ENCODE measurements at regions not wholly inside any gene's neighbourhood (a gene's known extent, or its start where the extent isn't known, plus 50 kb on each side); places are given as distances from the start of the nearest gene placed in this dataset.

DNA sequence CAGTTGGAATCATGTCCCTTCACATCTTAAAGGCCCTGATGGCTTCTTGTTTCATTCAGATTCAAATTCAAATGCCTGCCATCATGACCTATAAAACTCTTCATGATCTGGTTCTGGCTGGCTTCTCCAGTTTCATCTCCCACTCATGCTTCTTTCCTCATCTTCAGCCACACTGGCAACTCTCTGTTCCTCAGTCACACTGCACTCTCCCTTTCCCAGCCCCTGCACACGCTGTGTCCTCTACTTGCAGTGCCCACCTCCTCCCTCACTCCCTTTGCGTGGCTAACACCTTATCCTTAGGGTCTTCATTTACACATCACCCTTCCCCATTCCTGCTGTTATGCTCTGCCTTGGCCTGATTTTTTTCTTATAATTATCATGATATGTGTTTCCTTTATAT is 120.6 kb upstream of the LMO4 start:
- intact Hi-C loops (cut with micrococcal nuclease), result no loop called here
- DNase-seq, result no peak
- Histone ChIP-seq H3K36me3 (ENCODE audit: control insufficient read depth, insufficient read depth, low read length) (no peaks in the 10 kb centered on the region), H3K4ac (ENCODE audit: low read depth, low read length) (no peak overlapping the region), H2AK9ac (replicated peaks; ENCODE audit: low read depth, low read length, poor library complexity) (no peak overlapping the region), H4K91ac (ENCODE audit: insufficient read depth, low read depth, low read length) (no peak overlapping the region), H2BK15ac (ENCODE audit: low read depth, low read length) (no peak overlapping the region), H3K56ac (ENCODE audit: extremely low read depth, insufficient read depth, low read length) (no peak overlapping the region), H3K9me1 (ENCODE audit: insufficient read depth, low read length) (no peaks in the 10 kb centered on the region; the same call in 1 of the 2 replicates), H2BK5ac (ENCODE audit: low read depth, low read length, poor library complexity, severe bottlenecking) (no peak overlapping the region), H3K9ac (ENCODE audit: low read depth, low read length) (no peak overlapping the region), H4K5ac (ENCODE audit: low read depth, low read length) (no peak overlapping the region), H3K18ac (ENCODE audit: low read depth, low read length) (no peak overlapping the region), H3K14ac (replicated peaks; ENCODE audit: low read depth, low read length) (no peak overlapping the region), H3K4me3 (ENCODE audit: insufficient read depth, low read depth, low read length) (no peak overlapping the region), H2BK120ac (ENCODE audit: low read depth, low read length) (no peak overlapping the region), H3K79me1 (ENCODE audit: low read depth in 1 of 2, low read length in 2 of 2) (no peaks in the 10 kb centered on the region), H3K4me2 (ENCODE audit: low read depth, low read length) (no peak overlapping the region), H3K27ac (ENCODE audit: insufficient read depth, low read length) (no peak overlapping the region), H2AFZ (replicated peaks; ENCODE audit: low read length, poor library complexity) (no peak overlapping the region), H3K4me1 (ENCODE audit: control insufficient read depth, insufficient read depth, low read length) (no peaks in the 10 kb centered on the region; the same call in 1 of the 2 replicates), H2AK5ac (ENCODE audit: low read depth, low read length) (no peak overlapping the region), H4K8ac (ENCODE audit: low read depth in 2 of 2, low read length in 2 of 2) (no peak overlapping the region), H2BK20ac (ENCODE audit: low read depth, low read length) (no peak overlapping the region), H4K20me1 (ENCODE audit: insufficient read depth, low read length) (no peaks in the 10 kb centered on the region), H3K9me3 (ENCODE audit: control insufficient read depth, insufficient read depth, low read length) (0 out of 2 replicates have a peak, but pooled peaks cover 2% of the 10 kb centered on the region), H3K23ac (ENCODE audit: low read depth, low read length) (no peak overlapping the region), H3K27me3 (ENCODE audit: control insufficient read depth, insufficient read depth, low read length) (no peaks in the 10 kb centered on the region)
- TF ChIP-seq CEBPB (IDR thresholded peaks at IDR 0.05; ENCODE audit: low read depth, low read length), result no peak
- TF ChIP-seq MXI1 (IDR thresholded peaks at IDR 0.05; ENCODE audit: borderline replicate concordance, low read depth, low read length), result no peak
- no peak for TF ChIP-seq NFE2L2 (IDR thresholded peaks at IDR 0.05; ENCODE audit: low read depth, low read length)
- TF ChIP-seq, protein P1, sequence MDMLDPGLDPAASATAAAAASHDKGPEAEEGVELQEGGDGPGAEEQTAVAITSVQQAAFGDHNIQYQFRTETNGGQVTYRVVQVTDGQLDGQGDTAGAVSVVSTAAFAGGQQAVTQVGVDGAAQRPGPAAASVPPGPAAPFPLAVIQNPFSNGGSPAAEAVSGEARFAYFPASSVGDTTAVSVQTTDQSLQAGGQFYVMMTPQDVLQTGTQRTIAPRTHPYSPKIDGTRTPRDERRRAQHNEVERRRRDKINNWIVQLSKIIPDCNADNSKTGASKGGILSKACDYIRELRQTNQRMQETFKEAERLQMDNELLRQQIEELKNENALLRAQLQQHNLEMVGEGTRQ (IDR thresholded peaks at IDR 0.05; ENCODE audit: low read depth, low read length), result no peak
- TF ChIP-seq, protein P2, sequence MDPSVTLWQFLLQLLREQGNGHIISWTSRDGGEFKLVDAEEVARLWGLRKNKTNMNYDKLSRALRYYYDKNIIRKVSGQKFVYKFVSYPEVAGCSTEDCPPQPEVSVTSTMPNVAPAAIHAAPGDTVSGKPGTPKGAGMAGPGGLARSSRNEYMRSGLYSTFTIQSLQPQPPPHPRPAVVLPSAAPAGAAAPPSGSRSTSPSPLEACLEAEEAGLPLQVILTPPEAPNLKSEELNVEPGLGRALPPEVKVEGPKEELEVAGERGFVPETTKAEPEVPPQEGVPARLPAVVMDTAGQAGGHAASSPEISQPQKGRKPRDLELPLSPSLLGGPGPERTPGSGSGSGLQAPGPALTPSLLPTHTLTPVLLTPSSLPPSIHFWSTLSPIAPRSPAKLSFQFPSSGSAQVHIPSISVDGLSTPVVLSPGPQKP (IDR thresholded peaks at IDR 0.05; ENCODE audit: borderline replicate concordance, low read depth, low read length), result no peak
- no peak for TF ChIP-seq CHD1 (IDR thresholded peaks at IDR 0.05; ENCODE audit: low read depth, low read length)
- TF ChIP-seq RFX5 (IDR thresholded peaks at IDR 0.05; ENCODE audit: low read depth, low read length), result no peak
- TF ChIP-seq RCOR1 (IDR thresholded peaks at IDR 0.05; ENCODE audit: insufficient replicate concordance, low read length), result no peak
- TF ChIP-seq, protein P3, sequence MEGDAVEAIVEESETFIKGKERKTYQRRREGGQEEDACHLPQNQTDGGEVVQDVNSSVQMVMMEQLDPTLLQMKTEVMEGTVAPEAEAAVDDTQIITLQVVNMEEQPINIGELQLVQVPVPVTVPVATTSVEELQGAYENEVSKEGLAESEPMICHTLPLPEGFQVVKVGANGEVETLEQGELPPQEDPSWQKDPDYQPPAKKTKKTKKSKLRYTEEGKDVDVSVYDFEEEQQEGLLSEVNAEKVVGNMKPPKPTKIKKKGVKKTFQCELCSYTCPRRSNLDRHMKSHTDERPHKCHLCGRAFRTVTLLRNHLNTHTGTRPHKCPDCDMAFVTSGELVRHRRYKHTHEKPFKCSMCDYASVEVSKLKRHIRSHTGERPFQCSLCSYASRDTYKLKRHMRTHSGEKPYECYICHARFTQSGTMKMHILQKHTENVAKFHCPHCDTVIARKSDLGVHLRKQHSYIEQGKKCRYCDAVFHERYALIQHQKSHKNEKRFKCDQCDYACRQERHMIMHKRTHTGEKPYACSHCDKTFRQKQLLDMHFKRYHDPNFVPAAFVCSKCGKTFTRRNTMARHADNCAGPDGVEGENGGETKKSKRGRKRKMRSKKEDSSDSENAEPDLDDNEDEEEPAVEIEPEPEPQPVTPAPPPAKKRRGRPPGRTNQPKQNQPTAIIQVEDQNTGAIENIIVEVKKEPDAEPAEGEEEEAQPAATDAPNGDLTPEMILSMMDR (conservative IDR thresholded peaks at IDR 0.05; ENCODE audit: low read depth, low read length), result no peak
- TF ChIP-seq POLR2A (IDR thresholded peaks at IDR 0.05; ENCODE audit: low read depth, low read length), result no peak
- no peak for TF ChIP-seq BHLHE40 (IDR thresholded peaks at IDR 0.05; ENCODE audit: low read depth, low read length)
- no peak for TF ChIP-seq RAD21 (IDR thresholded peaks at IDR 0.05; ENCODE audit: low read length)
- TF ChIP-seq MAFK (IDR thresholded peaks at IDR 0.05; ENCODE audit: low read depth, low read length), result no peak
- no peak for TF ChIP-seq FOS (IDR thresholded peaks at IDR 0.05; ENCODE audit: low read depth, low read length)
- TF ChIP-seq SMC3 (IDR thresholded peaks at IDR 0.05; ENCODE audit: low read depth, low read length), result no peak
- TF ChIP-seq MAZ (IDR thresholded peaks at IDR 0.05; ENCODE audit: borderline replicate concordance, low read depth, low read length), result no peak
- CTCF ChIA-PET, result no interaction called here
- POLR2A ChIA-PET (ENCODE audit: unreplicated experiment), result no interaction called here
- no TSS peak for BruUV-seq (replicated peaks)
- dilution Hi-C loops (cut with HindIII; ENCODE audit: low sequenced_read_pairs, unreplicated experiment), result no loop called here
- in situ Hi-C loops (cut with MboI; ENCODE audit: low sequenced_read_pairs), result no loop called here
- no peak for ATAC-seq (ENCODE audit: low read depth)
- WGBS, 2 experiments (ENCODE audit: extremely low coverage in 2 of 2, insufficient read length in 1 of 2), result no CpG with 5 or more reads among the region's 2 CpGs

Data from IMR-90 (cell line).